IMR-90 (cell line): ENCODE measurements at regions not wholly inside any gene's neighbourhood (a gene's known extent, or its start where the extent isn't known, plus 50 kb on each side); places are given as distances from the start of the nearest gene placed in this dataset.

Experiments used
- ATAC-seq: fragments of 200-7000 bp; cut with Tn5 transposase; 2 replicates; pipeline ENCODE4 v1.9.1; 2020; ENCODE audit warnings: low read depth, mild to moderate bottlenecking, moderate library complexity
- BruUV-seq: library from RNA; stranded (reverse); fragments of 400-500 nt; replicated peaks from 2 replicates; lab custom pipeline; 2021; lab: Mats Ljungman, UMichigan
- CTCF ChIA-PET: fragments of 300-600 bp; formaldehyde crosslinking; extraction: SDS; loops from one replicate; lab custom pipeline; 2021; ENCODE audit warnings: antibody characterized with exemption; lab: Yijun Ruan, JAX
- POLR2A ChIA-PET: fragments of 300-600 bp; sonication (Branson Sonifier 250); formaldehyde crosslinking; loops from one replicate; lab custom pipeline; 2022; ENCODE audit warnings: antibody characterized with exemption; ENCODE audit not compliant: unreplicated experiment; lab: Charles Lee
- DNase-seq: peaks from one replicate; pipeline ENCODE4 v3.0.0; 2013
- H2AFZ ChIP-seq: replicated peaks from 2 replicates; pipeline ENCODE3; 2013; ENCODE audit warnings: low read length, mild to moderate bottlenecking; ENCODE audit not compliant: poor library complexity
- H2AK5ac ChIP-seq: 2 replicates; pipeline ENCODE4 v1.6.1; 2013; ENCODE audit warnings: low read depth, low read length, inconsistent platforms
- H2AK9ac ChIP-seq: replicated peaks from 2 replicates; pipeline ENCODE3; 2013; ENCODE audit warnings: mild to moderate bottlenecking, low read depth, low read length, moderate library complexity; ENCODE audit not compliant: poor library complexity
- H2BK120ac ChIP-seq: 2 replicates; pipeline ENCODE4 v1.6.1; 2013; ENCODE audit warnings: low read depth, low read length, inconsistent platforms
- H2BK15ac ChIP-seq: 3 replicates; pipeline ENCODE4 v1.6.1; 2013; ENCODE audit warnings: low read depth, low read length, inconsistent platforms
- H2BK20ac ChIP-seq: 2 replicates; pipeline ENCODE4 v1.6.1; 2013; ENCODE audit warnings: low read depth, mild to moderate bottlenecking, inconsistent platforms, low read length, moderate library complexity
- H2BK5ac ChIP-seq: 2 replicates; pipeline ENCODE4 v1.6.1; 2013; ENCODE audit warnings: mild to moderate bottlenecking, low read depth, low read length, inconsistent platforms; ENCODE audit not compliant: poor library complexity, severe bottlenecking
- H3K14ac ChIP-seq: replicated peaks from 2 replicates; pipeline ENCODE4 v1.6.1; 2013; ENCODE audit warnings: low read depth, low read length, inconsistent platforms
- H3K18ac ChIP-seq: 2 replicates; pipeline ENCODE4 v1.6.1; 2013; ENCODE audit warnings: low read depth, low read length, control low read depth
- H3K23ac ChIP-seq: 2 replicates; pipeline ENCODE4 v1.6.1; 2013; ENCODE audit warnings: low read depth, low read length, inconsistent platforms
- H3K27ac ChIP-seq: 2 replicates; pipeline ENCODE4 v1.5.1; 2013; ENCODE audit warnings: mild to moderate bottlenecking, control low read depth, low read length; ENCODE audit not compliant: insufficient read depth
- H3K27me3 ChIP-seq: 2 replicates; pipeline ENCODE4 v1.6.1; 2013; ENCODE audit warnings: low read length; ENCODE audit not compliant: control insufficient read depth, insufficient read depth
- H3K36me3 ChIP-seq: 2 replicates; pipeline ENCODE4 v1.6.1; 2013; ENCODE audit warnings: low read length, mixed read lengths; ENCODE audit not compliant: control insufficient read depth, insufficient read depth
- H3K4ac ChIP-seq: 2 replicates; pipeline ENCODE4 v1.6.1; 2013; ENCODE audit warnings: low read depth, low read length, inconsistent platforms
- H3K4me1 ChIP-seq: 2 replicates; pipeline ENCODE4 v1.6.1; 2013; ENCODE audit warnings: low read length, mixed read lengths; ENCODE audit not compliant: control insufficient read depth, insufficient read depth
- H3K4me2 ChIP-seq: 2 replicates; pipeline ENCODE4 v1.6.1; 2013; ENCODE audit warnings: low read depth, mild to moderate bottlenecking, control low read depth, low read length, moderate library complexity
- H3K4me3 ChIP-seq: 2 replicates; pipeline ENCODE4 v1.5.1; 2013; ENCODE audit warnings: low read depth, mild to moderate bottlenecking, control low read depth, low read length, moderate library complexity; ENCODE audit not compliant: insufficient read depth
- H3K56ac ChIP-seq: 2 replicates; pipeline ENCODE4 v1.6.1; 2013; ENCODE audit warnings: low read length, inconsistent platforms; ENCODE audit not compliant: insufficient read depth; ENCODE audit errors: extremely low read depth
- H3K79me1 ChIP-seq, 2 experiments: 2 replicates each; pipeline ENCODE4 v1.6.1; 2013; ENCODE audit warnings: low read length in 2 of 2, inconsistent platforms in 1 of 2, low read depth in 1 of 2
- H3K9ac ChIP-seq: 2 replicates; pipeline ENCODE4 v1.6.1; 2013; ENCODE audit warnings: low read depth, low read length, control low read depth
- H3K9me1 ChIP-seq: 2 replicates; pipeline ENCODE4 v1.6.1; 2013; ENCODE audit warnings: low read length, inconsistent platforms; ENCODE audit not compliant: insufficient read depth
- H3K9me3 ChIP-seq: 2 replicates; pipeline ENCODE4 v1.6.1; 2013; ENCODE audit warnings: low read length; ENCODE audit not compliant: control insufficient read depth, insufficient read depth
- H4K20me1 ChIP-seq: 2 replicates; pipeline ENCODE4 v1.6.1; 2013; ENCODE audit warnings: low read length, inconsistent platforms; ENCODE audit not compliant: insufficient read depth
- H4K5ac ChIP-seq: 2 replicates; pipeline ENCODE4 v1.6.1; 2013; ENCODE audit warnings: mild to moderate bottlenecking, low read depth, low read length, control low read depth
- H4K8ac ChIP-seq, 2 experiments: 2 replicates each; pipeline ENCODE4 v1.6.1; 2013; ENCODE audit warnings: low read depth in 2 of 2, low read length in 2 of 2, control low read depth in 1 of 2, inconsistent platforms in 1 of 2
- H4K91ac ChIP-seq: 2 replicates; pipeline ENCODE4 v1.6.1; 2013; ENCODE audit warnings: low read depth, low read length, inconsistent platforms; ENCODE audit not compliant: insufficient read depth
- CHD1 ChIP-seq: IDR thresholded peaks from 2 replicates; pipeline ENCODE4 v1.6.1; 2012; ENCODE audit warnings: low read depth, low read length, improper control_type of control experiment
- SMC3 ChIP-seq: fragments of 150-350 bp; IDR thresholded peaks from 2 replicates; pipeline ENCODE4 v1.6.1; 2016; ENCODE audit warnings: low read depth, mild to moderate bottlenecking, antibody characterized with exemption, low read length, moderate library complexity
- WGBS, 2 experiments: methylation state at CpG; one replicate each; pipeline versions ENCODE4 v1.1.5 to v1.1.7; 2013; ENCODE audit warnings: missing lambda C conversion rate in 2 of 2; ENCODE audit not compliant: insufficient read length in 1 of 2; ENCODE audit errors: extremely low coverage in 2 of 2; 5-methylcytosine and 5-hydroxymethylcytosine counted together
- dilution Hi-C: fragments of 300-500 bp; cut with HindIII; formaldehyde crosslinking; loops from one replicate; pipeline ENCODE4 v1.14.3; 2018; ENCODE audit warnings: low sequenced_read_pairs; ENCODE audit not compliant: unreplicated experiment
- in situ Hi-C: fragments of 300-500 bp; cut with MboI; formaldehyde crosslinking; loops from 3 replicates; pipeline ENCODE4 v1.14.3; 2019; ENCODE audit warnings: low sequenced_read_pairs, inconsistent platforms, mixed read lengths
- intact Hi-C: fragments of 100-400 bp; cut with micrococcal nuclease; formaldehyde crosslinking; loops from 2 replicates; pipeline ENCODE4 v1.10.0; 2022

DNA sequence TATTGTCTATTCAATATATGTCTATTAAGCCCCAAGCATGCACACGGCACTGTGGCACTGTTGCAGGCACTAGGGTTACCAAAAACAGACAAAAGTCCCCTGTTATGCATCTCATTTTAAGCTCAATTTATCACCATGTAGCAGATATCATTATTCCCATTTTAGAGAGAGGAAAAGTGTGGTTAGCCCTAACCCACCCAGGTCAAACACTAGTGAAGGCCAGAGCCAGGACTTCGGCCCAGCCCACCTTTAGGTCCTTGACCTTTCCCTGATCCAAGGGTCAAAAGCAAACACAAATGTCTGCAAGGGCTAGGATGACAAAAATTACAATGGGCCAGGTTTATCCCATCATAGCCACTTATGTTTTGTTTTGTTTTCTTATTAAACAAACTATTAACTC lies 130.3 kb upstream of the NUDT7 start:
- Histone ChIP-seq H3K9me1 (no peaks in the 10 kb centered on the region), H3K18ac (no peak overlapping the region), H3K27me3 (peaks cover 2% of the 10 kb centered on the region; the same call in 1 of the 2 replicates), H2BK5ac (no peak overlapping the region), H3K4me2 (no peak overlapping the region), H4K20me1 (no peaks in the 10 kb centered on the region), H4K91ac (no peak overlapping the region), H2AK5ac (no peak overlapping the region), H3K14ac (no peak overlapping the region), H3K4me1 (no peaks in the 10 kb centered on the region), H3K9me3 (no peaks in the 10 kb centered on the region), H3K4me3 (no peak overlapping the region), H2BK20ac (no peak overlapping the region), H2AFZ (no peak overlapping the region), H2BK120ac (no peak overlapping the region), H3K9ac (no peak overlapping the region), H3K4ac (no peak overlapping the region), H2BK15ac (no peak overlapping the region), H3K23ac (no peak overlapping the region), H4K5ac (no peak overlapping the region), H3K27ac (no peak overlapping the region), H3K56ac (no peak overlapping the region), H3K79me1 (no peaks in the 10 kb centered on the region), H4K8ac (no peak overlapping the region), H3K36me3 (no peaks in the 10 kb centered on the region), H2AK9ac (no peak overlapping the region)
- TF ChIP-seq CHD1 (no peak), SMC3 (no peak)
- dilution Hi-C loops (loop anchor here (25.0 kb wide), 1 partner anchor 355 kb away; no protein-coding TSS in a partner anchor), intact Hi-C loops (no loop called here), in situ Hi-C loops (no loop called here)
- no peak for ATAC-seq
- no TSS peak for BruUV-seq
- POLR2A ChIA-PET: no interaction called here
- no CpG with 5 or more reads among the region's 2 CpGs for WGBS, 2 experiments
- CTCF ChIA-PET: no interaction called here
- DNase-seq: no peak
